H9 (cell line): ENCODE measurements at regions not wholly inside any gene's neighbourhood (a gene's known extent, or its start where the extent isn't known, plus 50 kb on each side); places are given as distances from the start of the nearest gene placed in this dataset.

Source experiments
- DNase-seq: peaks from one replicate; pipeline ENCODE4 v3.0.0-alpha.2; 2017
- H2AFZ ChIP-seq: one replicate; pipeline ENCODE4 v1.6.1; 2013; ENCODE audit warnings: mild to moderate bottlenecking, low read length, control low read depth, moderate library complexity
- H2AK5ac ChIP-seq: 2 replicates; pipeline ENCODE4 v1.6.1; 2013; ENCODE audit warnings: low read length, control low read depth, mixed read lengths; ENCODE audit not compliant: insufficient read length
- H2BK120ac ChIP-seq: one replicate; pipeline ENCODE4 v1.6.1; 2013; ENCODE audit warnings: low read depth, mild to moderate bottlenecking, low read length, control low read depth, inconsistent platforms; ENCODE audit not compliant: poor library complexity, severe bottlenecking
- H2BK12ac ChIP-seq: 2 replicates; pipeline ENCODE4 v1.6.1; 2013; ENCODE audit warnings: low read length, control low read depth, mixed read lengths, low read depth; ENCODE audit not compliant: insufficient read length
- H2BK15ac ChIP-seq: 2 replicates; pipeline ENCODE4 v1.6.1; 2013; ENCODE audit warnings: low read depth, low read length, control low read depth
- H2BK20ac ChIP-seq: one replicate; pipeline ENCODE4 v1.6.1; 2013; ENCODE audit warnings: low read depth, mild to moderate bottlenecking, low read length, control low read depth, inconsistent platforms; ENCODE audit not compliant: poor library complexity, severe bottlenecking
- H2BK5ac ChIP-seq: 2 replicates; pipeline ENCODE4 v1.6.1; 2013; ENCODE audit warnings: low read length, control low read depth, mixed read lengths; ENCODE audit not compliant: insufficient read length
- H3K14ac ChIP-seq: 2 replicates; pipeline ENCODE4 v1.6.1; 2013; ENCODE audit warnings: low read length, control low read depth; ENCODE audit not compliant: insufficient read depth
- H3K18ac ChIP-seq: 2 replicates; pipeline ENCODE4 v1.6.1; 2013; ENCODE audit warnings: low read depth, mild to moderate bottlenecking, mixed read lengths, low read length, control low read depth; ENCODE audit not compliant: insufficient read length
- H3K23ac ChIP-seq: 2 replicates; pipeline ENCODE4 v1.6.1; 2013; ENCODE audit warnings: low read length, control low read depth, mixed read lengths, low read depth; ENCODE audit not compliant: insufficient read length
- H3K23me2 ChIP-seq: 2 replicates; pipeline ENCODE4 v1.6.1; 2013; ENCODE audit warnings: low read depth, mild to moderate bottlenecking, mixed read lengths, low read length, control low read depth; ENCODE audit not compliant: insufficient read length, poor library complexity, severe bottlenecking
- H3K27ac ChIP-seq: 2 replicates; pipeline ENCODE4 v1.5.1; 2013; ENCODE audit warnings: low read length, control low read depth, mixed read lengths, low read depth; ENCODE audit not compliant: insufficient read length
- H3K27me3 ChIP-seq: 2 replicates; pipeline ENCODE4 v1.6.1; 2013; ENCODE audit warnings: low read length, control low read depth, inconsistent platforms; ENCODE audit not compliant: insufficient read depth
- H3K4ac ChIP-seq: 2 replicates; pipeline ENCODE4 v1.6.1; 2013; ENCODE audit warnings: low read depth, mild to moderate bottlenecking, control low read depth, inconsistent platforms, low read length, moderate library complexity
- H3K4me1 ChIP-seq: 2 replicates; pipeline ENCODE4 v1.6.1; 2013; ENCODE audit warnings: low read length, control low read depth, inconsistent platforms; ENCODE audit not compliant: insufficient read depth
- H3K4me2 ChIP-seq: 2 replicates; pipeline ENCODE4 v1.6.1; 2013; ENCODE audit warnings: low read length, control low read depth, mixed read lengths; ENCODE audit not compliant: insufficient read length, insufficient read depth
- H3K56ac ChIP-seq: 2 replicates; pipeline ENCODE4 v1.6.1; 2013; ENCODE audit warnings: low read depth, mild to moderate bottlenecking, mixed read lengths, low read length, control low read depth; ENCODE audit not compliant: insufficient read length
- H3K79me1 ChIP-seq: 2 replicates; pipeline ENCODE4 v1.6.1; 2013; ENCODE audit warnings: low read depth, mild to moderate bottlenecking, moderate library complexity, low read length, control low read depth, inconsistent platforms; ENCODE audit not compliant: insufficient read depth, poor library complexity, severe bottlenecking
- H3K79me2 ChIP-seq: 2 replicates; pipeline ENCODE4 v1.6.1; 2013; ENCODE audit warnings: low read length, control low read depth, inconsistent platforms; ENCODE audit not compliant: insufficient read depth
- H3K9ac ChIP-seq: 2 replicates; pipeline ENCODE4 v1.6.1; 2013; ENCODE audit warnings: low read length, control low read depth, mixed read lengths; ENCODE audit not compliant: insufficient read length; ENCODE audit errors: extremely low read depth
- H3K9me3 ChIP-seq: one replicate; pipeline ENCODE4 v1.6.1; 2013; ENCODE audit warnings: low read depth, low read length, inconsistent platforms; ENCODE audit not compliant: control insufficient read depth
- H3T11ph ChIP-seq: one replicate; pipeline ENCODE4 v1.6.1; 2013; ENCODE audit warnings: mild to moderate bottlenecking, low read length, control low read depth, inconsistent platforms
- H4K20me1 ChIP-seq: one replicate; pipeline ENCODE4 v1.6.1; 2013; ENCODE audit not compliant: control insufficient read depth, insufficient read length, insufficient read depth
- H4K5ac ChIP-seq: 2 replicates; pipeline ENCODE4 v1.6.1; 2013; ENCODE audit warnings: low read depth, mild to moderate bottlenecking, mixed read lengths, low read length, control low read depth; ENCODE audit not compliant: insufficient read length
- H4K8ac ChIP-seq: replicated peaks from 2 replicates; pipeline ENCODE4 v1.6.1; 2013; ENCODE audit warnings: low read length, control low read depth, mixed read lengths, low read depth; ENCODE audit not compliant: insufficient read length
- H4K91ac ChIP-seq: 2 replicates; pipeline ENCODE4 v1.6.1; 2013; ENCODE audit warnings: low read depth, mild to moderate bottlenecking, moderate library complexity, mixed read lengths, low read length, control low read depth; ENCODE audit not compliant: insufficient read length
- H3K27ac Mint-ChIP-seq, 3 experiments: 2 replicates in 2 of 3; 3 replicates in 1 of 3; pipeline ENCODE4 v1.8.0; 2020 to 2021; ENCODE audit warnings: mixed read lengths in 3 of 3, mild to moderate bottlenecking in 1 of 3, moderate library complexity in 1 of 3
- H3K27me3 Mint-ChIP-seq: 2 replicates; pipeline ENCODE4 v1.8.0; 2021; ENCODE audit warnings: low read depth, mild to moderate bottlenecking, moderate library complexity, mixed read lengths
- H3K36me3 Mint-ChIP-seq, 3 experiments: 2 replicates in 2 of 3; 3 replicates in 1 of 3; pipeline ENCODE4 v1.8.0; 2020 to 2021; ENCODE audit warnings: low read depth in 3 of 3, mixed read lengths in 3 of 3; ENCODE audit not compliant: insufficient read depth in 1 of 3
- H3K4me1 Mint-ChIP-seq, 2 experiments: 2 replicates each; pipeline ENCODE4 v1.8.0; 2020; ENCODE audit warnings: mixed read lengths in 2 of 2
- H3K4me3 Mint-ChIP-seq, 2 experiments: 2 replicates in 1 of 2; 3 replicates in 1 of 2; pipeline ENCODE4 v1.8.0; 2020 to 2021; ENCODE audit warnings: mild to moderate bottlenecking in 2 of 2, mixed read lengths in 2 of 2, moderate library complexity in 1 of 2
- H3K9me3 Mint-ChIP-seq, 2 experiments: 2 replicates in 1 of 2; 3 replicates in 1 of 2; pipeline ENCODE4 v1.8.0; 2020; ENCODE audit warnings: mild to moderate bottlenecking in 2 of 2, mixed read lengths in 2 of 2, moderate library complexity in 1 of 2
- CTCF ChIP-seq: fragments of 200-600 bp; sonication (generic); conservative IDR thresholded peaks from 3 replicates; pipeline ENCODE4 v1.8.0; 2021; ENCODE audit warnings: antibody characterized with exemption, mild to moderate bottlenecking
- WGBS: extraction: QIAGEN DNeasy Blood & Tissue Kit; methylation state at CpG from one replicate; pipeline ENCODE4 v1.1.7; 2013; ENCODE audit warnings: missing lambda C conversion rate, low lambda C conversion rate, mixed read lengths; ENCODE audit not compliant: insufficient read length; ENCODE audit errors: extremely low coverage; 5-methylcytosine and 5-hydroxymethylcytosine counted together

- no peak overlapping the region for H2AK5ac ChIP-seq
- H4K8ac ChIP-seq, result no peak overlapping the region
- no peak overlapping the region for H3K27ac Mint-ChIP-seq
- H3K9me3 Mint-ChIP-seq, result peaks cover 0 to 4% of the 10 kb centered on the region in 2 experiments; a peak in 2 of 5 replicates
- 0 out of 2 replicates have a peak, but pooled peaks cover 2% of the 10 kb centered on the region for H3K4me1 ChIP-seq
- H3K4me3 Mint-ChIP-seq, result no peak overlapping the region
- peaks cover 0 to 5% (median 2%) of the 10 kb centered on the region in 3 experiments; a peak in 3 of 7 replicates for H3K36me3 Mint-ChIP-seq
- H2BK20ac ChIP-seq, result no peak overlapping the region
- H3K27ac ChIP-seq, result no peak overlapping the region
- no peaks in the 10 kb centered on the region for H3K79me2 ChIP-seq
- TF ChIP-seq CTCF, result no peak
- H3K23me2 ChIP-seq, result no peaks in the 10 kb centered on the region
- H3K23ac ChIP-seq, result no peak overlapping the region
- no peaks in the 10 kb centered on the region for H3K79me1 ChIP-seq
- H3K4ac ChIP-seq, result no peak overlapping the region
- no peak overlapping the region for H2BK120ac ChIP-seq
- no peaks in the 10 kb centered on the region for H3K9me3 ChIP-seq
- H3K27me3 Mint-ChIP-seq, result no peaks in the 10 kb centered on the region; the same call in none of the 2 replicates
- no peak overlapping the region for H4K91ac ChIP-seq
- WGBS, result no CpG with 5 or more reads among the region's 7 CpGs
- no peak overlapping the region for H3K4me2 ChIP-seq
- no peak overlapping the region for H3K14ac ChIP-seq
- H3K27me3 ChIP-seq, result no peaks in the 10 kb centered on the region
- no peak overlapping the region for H3K9ac ChIP-seq
- H3T11ph ChIP-seq, result no peak overlapping the region
- no peak overlapping the region for H2BK5ac ChIP-seq
- peaks cover 15 to 22% of the 10 kb centered on the region in 2 experiments for H3K4me1 Mint-ChIP-seq
- no peak overlapping the region for H4K5ac ChIP-seq
- no peak overlapping the region for H2BK12ac ChIP-seq
- no peak overlapping the region for H2AFZ ChIP-seq
- H4K20me1 ChIP-seq, result no peaks in the 10 kb centered on the region
- H3K56ac ChIP-seq, result no peak overlapping the region
- no peak overlapping the region for H3K18ac ChIP-seq
- H2BK15ac ChIP-seq, result no peak overlapping the region
- no peak for DNase-seq
These were observed 62.0 kb upstream of the HRH2 start for GRCh38 chr5:175595905-175596304.
